ENCODE measurements at regions not wholly inside any gene's neighbourhood (a gene's known extent, or its start where the extent isn't known, plus 50 kb on each side); places are given as distances from the start of the nearest gene placed in this dataset.

DNA sequence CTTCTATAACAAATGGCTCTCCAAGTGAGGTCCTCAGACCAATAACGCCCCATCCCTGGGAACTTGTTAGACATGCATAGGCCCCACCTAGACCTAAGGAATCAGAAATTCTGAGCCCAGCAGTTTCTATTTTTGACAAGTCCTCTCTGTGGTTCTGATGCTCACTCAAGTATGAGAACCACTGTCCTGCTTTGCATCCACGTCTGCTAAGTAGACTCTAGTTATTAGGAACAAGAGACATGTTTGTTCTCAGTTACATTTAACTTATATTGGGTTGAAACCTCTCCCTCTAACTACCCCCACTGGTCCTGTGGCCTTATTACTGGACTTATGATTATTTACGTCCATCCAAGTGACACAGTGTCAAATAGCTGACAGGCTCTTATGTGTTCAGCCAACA is 70.3 kb downstream of the TMEM17 start:
- WGBS, 2 donors = 69 to 73% methylated on average over 3 of the region's 3 CpGs
- no peak overlapping the region for H3K27ac ChIP-seq
- DNase-seq = no peak
- ATAC-seq = peak in 1 of 8 donors; percentile 48
- no peak overlapping the region for H3K4me3 ChIP-seq
- TF ChIP-seq, protein P1, sequence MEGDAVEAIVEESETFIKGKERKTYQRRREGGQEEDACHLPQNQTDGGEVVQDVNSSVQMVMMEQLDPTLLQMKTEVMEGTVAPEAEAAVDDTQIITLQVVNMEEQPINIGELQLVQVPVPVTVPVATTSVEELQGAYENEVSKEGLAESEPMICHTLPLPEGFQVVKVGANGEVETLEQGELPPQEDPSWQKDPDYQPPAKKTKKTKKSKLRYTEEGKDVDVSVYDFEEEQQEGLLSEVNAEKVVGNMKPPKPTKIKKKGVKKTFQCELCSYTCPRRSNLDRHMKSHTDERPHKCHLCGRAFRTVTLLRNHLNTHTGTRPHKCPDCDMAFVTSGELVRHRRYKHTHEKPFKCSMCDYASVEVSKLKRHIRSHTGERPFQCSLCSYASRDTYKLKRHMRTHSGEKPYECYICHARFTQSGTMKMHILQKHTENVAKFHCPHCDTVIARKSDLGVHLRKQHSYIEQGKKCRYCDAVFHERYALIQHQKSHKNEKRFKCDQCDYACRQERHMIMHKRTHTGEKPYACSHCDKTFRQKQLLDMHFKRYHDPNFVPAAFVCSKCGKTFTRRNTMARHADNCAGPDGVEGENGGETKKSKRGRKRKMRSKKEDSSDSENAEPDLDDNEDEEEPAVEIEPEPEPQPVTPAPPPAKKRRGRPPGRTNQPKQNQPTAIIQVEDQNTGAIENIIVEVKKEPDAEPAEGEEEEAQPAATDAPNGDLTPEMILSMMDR (IDR thresholded peaks at IDR 0.05) = no peak
- intact Hi-C loops (cut with DNase I) = no loop called here
- no peaks in the 10 kb centered on the region for H3K4me1 ChIP-seq
- H3K27me3 ChIP-seq = no peaks in the 10 kb centered on the region
- H3K9me3 ChIP-seq = no peaks in the 10 kb centered on the region
- no peaks in the 10 kb centered on the region for H3K36me3 ChIP-seq

- Histone ChIP-seq H3K27me3 (no peaks in the 10 kb centered on the region), H3K9me3 (peaks cover 0 to 4% (median 0%) of the 10 kb centered on the region in 11 donors), H3K27ac (no peak overlapping the region), H3K4me3 (no peak overlapping the region), H3K36me3 (no peaks in the 10 kb centered on the region), H3K4me1 (no peaks in the 10 kb centered on the region)
- TF ChIP-seq, protein P1 (IDR thresholded peaks at IDR 0.05) = no peak
- DNase-seq (no peak), ATAC-seq (no peak)
- intact Hi-C loops (cut with DNase I) = no loop called here
- WGBS, 2 donors = 95 to 98% methylated on average over 3 of the region's 3 CpGs
Observed at GRCh38 chr2:62432407-62432806, 73.6 kb downstream of the TMEM17 start.

- intact Hi-C loops (cut with DNase I) = no loop called here
- H3K27me3 ChIP-seq = no peaks in the 10 kb centered on the region
- no peaks in the 10 kb centered on the region for H3K36me3 ChIP-seq
- TF ChIP-seq, protein P1 (IDR thresholded peaks at IDR 0.05) = no peak
- ATAC-seq (no peak), DNase-seq (no peak)
- H3K4me1 ChIP-seq = peaks cover 0 to 2% (median 0%) of the 10 kb centered on the region in 9 donors
- no peak overlapping the region for H3K4me3 ChIP-seq
- 84 to 91% methylated on average over 3 of the region's 3 CpGs for WGBS, 2 donors
- no peak overlapping the region for H3K27ac ChIP-seq
- H3K9me3 ChIP-seq = peaks cover 0 to 4% (median 0%) of the 10 kb centered on the region in 11 donors
Observed at GRCh38 chr2:62431512-62431911, 74.5 kb downstream of the TMEM17 start.

GRCh38 chr2:62430146-62430545 is 75.8 kb downstream of the TMEM17 start:
- peaks cover 0 to 9% (median 0%) of the 10 kb centered on the region in 9 donors for H3K4me1 ChIP-seq
- no peaks in the 10 kb centered on the region for H3K36me3 ChIP-seq
- TF ChIP-seq, protein P1 (IDR thresholded peaks at IDR 0.05) = no peak
- H3K27ac ChIP-seq = no peak overlapping the region
- H3K9me3 ChIP-seq = peaks cover 0 to 4% (median 0%) of the 10 kb centered on the region in 11 donors
- ATAC-seq = no peak
- no peak for DNase-seq
- H3K27me3 ChIP-seq = no peaks in the 10 kb centered on the region
- intact Hi-C loops (cut with DNase I) = no loop called here
- no peak overlapping the region for H3K4me3 ChIP-seq

Data from heart right ventricle (tissue), 16 donors.